ENCODE measurements at regions not wholly inside any gene's neighbourhood (a gene's known extent, or its start where the extent isn't known, plus 50 kb on each side); places are given as distances from the start of the nearest gene placed in this dataset.

GRCh38 chr7:118449797-118450567, 225.5 kb downstream of the ANKRD7 start:
- no peak overlapping the region for H2AFZ ChIP-seq (ENCODE audit: low read depth, low read length)
- TF ChIP-seq EZH2 (IDR thresholded peaks at IDR 0.05; ENCODE audit: insufficient read depth, low read length) = no peak
- TF ChIP-seq, protein P1, sequence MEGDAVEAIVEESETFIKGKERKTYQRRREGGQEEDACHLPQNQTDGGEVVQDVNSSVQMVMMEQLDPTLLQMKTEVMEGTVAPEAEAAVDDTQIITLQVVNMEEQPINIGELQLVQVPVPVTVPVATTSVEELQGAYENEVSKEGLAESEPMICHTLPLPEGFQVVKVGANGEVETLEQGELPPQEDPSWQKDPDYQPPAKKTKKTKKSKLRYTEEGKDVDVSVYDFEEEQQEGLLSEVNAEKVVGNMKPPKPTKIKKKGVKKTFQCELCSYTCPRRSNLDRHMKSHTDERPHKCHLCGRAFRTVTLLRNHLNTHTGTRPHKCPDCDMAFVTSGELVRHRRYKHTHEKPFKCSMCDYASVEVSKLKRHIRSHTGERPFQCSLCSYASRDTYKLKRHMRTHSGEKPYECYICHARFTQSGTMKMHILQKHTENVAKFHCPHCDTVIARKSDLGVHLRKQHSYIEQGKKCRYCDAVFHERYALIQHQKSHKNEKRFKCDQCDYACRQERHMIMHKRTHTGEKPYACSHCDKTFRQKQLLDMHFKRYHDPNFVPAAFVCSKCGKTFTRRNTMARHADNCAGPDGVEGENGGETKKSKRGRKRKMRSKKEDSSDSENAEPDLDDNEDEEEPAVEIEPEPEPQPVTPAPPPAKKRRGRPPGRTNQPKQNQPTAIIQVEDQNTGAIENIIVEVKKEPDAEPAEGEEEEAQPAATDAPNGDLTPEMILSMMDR (IDR thresholded peaks at IDR 0.05; ENCODE audit: insufficient read depth, low read depth, low read length) = no peak
- no peaks in the 10 kb centered on the region for H3K27me3 Mint-ChIP-seq (ENCODE audit: low read depth, unreplicated experiment)
- no peaks in the 10 kb centered on the region for H3K36me3 Mint-ChIP-seq (ENCODE audit: low read depth, unreplicated experiment)
- DNase-seq (ENCODE audit: low read depth) (no peak), FAIRE-seq (no peak)
- no peak overlapping the region for H3K27ac ChIP-seq (ENCODE audit: low read depth, low read length)
- no peak overlapping the region for H3K4me2 ChIP-seq (ENCODE audit: low read length)
- H3K79me2 ChIP-seq (ENCODE audit: insufficient read depth, low read length) = no peaks in the 10 kb centered on the region
- no peaks in the 10 kb centered on the region for H3K4me1 ChIP-seq (ENCODE audit: insufficient read depth, low read length)
- H3K27ac Mint-ChIP-seq (ENCODE audit: unreplicated experiment) = no peak overlapping the region
- H3K27me3 ChIP-seq (ENCODE audit: insufficient read depth, low read length) = no peaks in the 10 kb centered on the region
- H3K4me3 ChIP-seq (ENCODE audit: insufficient read depth, low read depth, low read length) = no peak overlapping the region
- no peaks in the 10 kb centered on the region for H3K9me3 ChIP-seq (ENCODE audit: insufficient read depth, low read depth, low read length)
- no peaks in the 10 kb centered on the region for H3K36me3 ChIP-seq (ENCODE audit: insufficient read depth, low read length)
- no peak overlapping the region for H3K9ac ChIP-seq (ENCODE audit: low read length)
- no peaks in the 10 kb centered on the region for H3K4me1 Mint-ChIP-seq (ENCODE audit: low read depth, unreplicated experiment)
- no peaks in the 10 kb centered on the region for H3K9me3 Mint-ChIP-seq (ENCODE audit: unreplicated experiment)
- no peaks in the 10 kb centered on the region for H4K20me1 ChIP-seq (ENCODE audit: insufficient read depth, low read length)
- no peak overlapping the region for H3K4me3 Mint-ChIP-seq (ENCODE audit: unreplicated experiment)

- H3K9ac ChIP-seq (ENCODE audit: low read length) = no peak overlapping the region
- no peaks in the 10 kb centered on the region for H4K20me1 ChIP-seq (ENCODE audit: insufficient read depth, low read length)
- H3K4me1 ChIP-seq (ENCODE audit: insufficient read depth, low read length) = no peaks in the 10 kb centered on the region
- no peaks in the 10 kb centered on the region for H3K27me3 ChIP-seq (ENCODE audit: insufficient read depth, low read length)
- no peaks in the 10 kb centered on the region for H3K36me3 ChIP-seq (ENCODE audit: insufficient read depth, low read length)
- Mint-ChIP-seq H3K4me3 (ENCODE audit: unreplicated experiment) (no peak overlapping the region), H3K27me3 (ENCODE audit: low read depth, unreplicated experiment) (no peaks in the 10 kb centered on the region), H3K4me1 (ENCODE audit: low read depth, unreplicated experiment) (no peaks in the 10 kb centered on the region), H3K9me3 (ENCODE audit: unreplicated experiment) (no peaks in the 10 kb centered on the region), H3K36me3 (ENCODE audit: low read depth, unreplicated experiment) (no peaks in the 10 kb centered on the region), H3K27ac (ENCODE audit: unreplicated experiment) (no peak overlapping the region)
- no peak overlapping the region for H2AFZ ChIP-seq (ENCODE audit: low read depth, low read length)
- H3K79me2 ChIP-seq (ENCODE audit: insufficient read depth, low read length) = no peaks in the 10 kb centered on the region
- FAIRE-seq = no peak
- DNase-seq (ENCODE audit: low read depth) = no peak
- no peak overlapping the region for H3K4me2 ChIP-seq (ENCODE audit: low read length)
- no peaks in the 10 kb centered on the region for H3K9me3 ChIP-seq (ENCODE audit: insufficient read depth, low read depth, low read length)
- H3K4me3 ChIP-seq (ENCODE audit: insufficient read depth, low read depth, low read length) = no peak overlapping the region
- no peak overlapping the region for H3K27ac ChIP-seq (ENCODE audit: low read depth, low read length)
- no peak for TF ChIP-seq EZH2 (IDR thresholded peaks at IDR 0.05; ENCODE audit: insufficient read depth, low read length)
- TF ChIP-seq, protein P1 (IDR thresholded peaks at IDR 0.05; ENCODE audit: insufficient read depth, low read depth, low read length) = no peak
Observed at GRCh38 chr7:118452128-118452527, 227.6 kb downstream of the ANKRD7 start.

DNA sequence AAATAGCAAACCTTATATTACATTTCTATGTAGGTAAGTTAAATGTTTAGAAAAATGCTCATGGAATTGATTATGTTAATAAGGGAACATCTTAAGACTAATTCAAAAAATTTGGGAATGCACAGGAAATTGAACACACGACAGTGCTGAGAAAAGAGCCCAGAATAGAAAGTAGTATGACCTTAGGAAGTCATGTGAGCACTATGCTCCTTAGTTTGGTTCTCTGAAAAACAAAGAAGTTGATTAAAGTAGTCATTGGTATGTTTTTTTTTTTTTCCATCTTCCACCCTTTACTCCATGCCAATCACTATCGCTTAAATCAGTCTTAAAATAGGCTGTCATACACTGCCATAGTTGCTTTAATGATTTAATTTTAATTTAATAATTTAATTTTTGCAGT, 242.9 kb downstream of the ANKRD7 start:
- H3K79me2 ChIP-seq (ENCODE audit: insufficient read depth, low read length) = no peaks in the 10 kb centered on the region
- H3K27ac Mint-ChIP-seq (ENCODE audit: unreplicated experiment) = no peak overlapping the region
- H3K4me3 Mint-ChIP-seq (ENCODE audit: unreplicated experiment) = no peak overlapping the region
- no peak for DNase-seq (ENCODE audit: low read depth)
- H2AFZ ChIP-seq (ENCODE audit: low read depth, low read length) = no peak overlapping the region
- H3K4me3 ChIP-seq (ENCODE audit: insufficient read depth, low read depth, low read length) = no peak overlapping the region
- H3K9me3 Mint-ChIP-seq (ENCODE audit: unreplicated experiment) = no peaks in the 10 kb centered on the region
- no peak overlapping the region for H3K27ac ChIP-seq (ENCODE audit: low read depth, low read length)
- no peaks in the 10 kb centered on the region for H3K27me3 ChIP-seq (ENCODE audit: insufficient read depth, low read length)
- H3K9ac ChIP-seq (ENCODE audit: low read length) = no peak overlapping the region
- H3K4me1 ChIP-seq (ENCODE audit: insufficient read depth, low read length) = no peaks in the 10 kb centered on the region
- TF ChIP-seq EZH2 (IDR thresholded peaks at IDR 0.05; ENCODE audit: insufficient read depth, low read length) = no peak
- TF ChIP-seq, protein P1 (IDR thresholded peaks at IDR 0.05; ENCODE audit: insufficient read depth, low read depth, low read length) = no peak
- H3K36me3 ChIP-seq (ENCODE audit: insufficient read depth, low read length) = no peaks in the 10 kb centered on the region
- no peaks in the 10 kb centered on the region for H4K20me1 ChIP-seq (ENCODE audit: insufficient read depth, low read length)
- H3K9me3 ChIP-seq (ENCODE audit: insufficient read depth, low read depth, low read length) = no peaks in the 10 kb centered on the region
- no peaks in the 10 kb centered on the region for H3K36me3 Mint-ChIP-seq (ENCODE audit: low read depth, unreplicated experiment)
- H3K27me3 Mint-ChIP-seq (ENCODE audit: low read depth, unreplicated experiment) = no peaks in the 10 kb centered on the region
- FAIRE-seq = no peak
- H3K4me1 Mint-ChIP-seq (ENCODE audit: low read depth, unreplicated experiment) = no peaks in the 10 kb centered on the region
- H3K4me2 ChIP-seq (ENCODE audit: low read length) = no peak overlapping the region

All from astrocyte (in vitro differentiated cells and primary cell).